ENCODE measurements at regions not wholly inside any gene's neighbourhood (a gene's known extent, or its start where the extent isn't known, plus 50 kb on each side); places are given as distances from the start of the nearest gene placed in this dataset.

GRCh38 chr15:72994534-72995177, 57.6 kb upstream of the NEO1 start:
- no peaks in the 10 kb centered on the region for H3K27me3 ChIP-seq
- no peak overlapping the region for H3K4me3 ChIP-seq
- DNase-seq (ENCODE audit: low spot score), result no peak
- no peaks in the 10 kb centered on the region for H3K36me3 ChIP-seq
- H3K9me3 ChIP-seq, result no peaks in the 10 kb centered on the region
- peaks cover 0 to 11% of the 10 kb centered on the region in 2 donors for H3K4me1 ChIP-seq
- H3K27ac ChIP-seq, result peak overlapping the region; percentile 11 to 43
- no peak for TF ChIP-seq CTCF (IDR thresholded peaks at IDR 0.05)

- peak overlapping the region; percentile 63 to 73 for H3K27ac ChIP-seq
- no peaks in the 10 kb centered on the region for H3K9me3 ChIP-seq
- TF ChIP-seq CTCF (IDR thresholded peaks at IDR 0.05), result no peak
- no peaks in the 10 kb centered on the region for H3K36me3 ChIP-seq
- H3K27me3 ChIP-seq, result no peaks in the 10 kb centered on the region
- no peak overlapping the region for H3K4me3 ChIP-seq
- H3K4me1 ChIP-seq, result peaks cover 0 to 11% of the 10 kb centered on the region in 2 donors
- no peak for DNase-seq (ENCODE audit: low spot score)
Measured at GRCh38 chr15:72992841-72993252, 59.4 kb upstream of the NEO1 start.

GRCh38 chr15:72991026-72991425, 61.2 kb upstream of the NEO1 start:
- H3K27ac ChIP-seq, result no peak overlapping the region
- no peaks in the 10 kb centered on the region for H3K9me3 ChIP-seq
- H3K27me3 ChIP-seq, result no peaks in the 10 kb centered on the region
- no peak for TF ChIP-seq CTCF (IDR thresholded peaks at IDR 0.05)
- DNase-seq (ENCODE audit: low spot score), result no peak
- H3K4me1 ChIP-seq, result peaks cover 0 to 11% of the 10 kb centered on the region in 2 donors
- no peak overlapping the region for H3K4me3 ChIP-seq
- no peaks in the 10 kb centered on the region for H3K36me3 ChIP-seq

GRCh38 chr15:72983801-72984545, 68.3 kb upstream of the NEO1 start:
- Histone ChIP-seq H3K27ac (no peak overlapping the region), H3K4me1 (no peaks in the 10 kb centered on the region)
- no peak for TF ChIP-seq CTCF (IDR thresholded peaks at IDR 0.05)

GRCh38 chr15:72982714-72983113, 69.5 kb upstream of the NEO1 start:
- Histone ChIP-seq H3K4me3 (no peak overlapping the region), H3K9me3 (no peaks in the 10 kb centered on the region), H3K27me3 (no peaks in the 10 kb centered on the region), H3K36me3 (no peaks in the 10 kb centered on the region), H3K4me1 (no peaks in the 10 kb centered on the region), H3K27ac (no peak overlapping the region)
- no peak for DNase-seq (ENCODE audit: low spot score)
- no peak for TF ChIP-seq CTCF (IDR thresholded peaks at IDR 0.05)

More at GRCh38 chr15:72983801-72984545, 68.3 kb upstream of the NEO1 start:
- Histone ChIP-seq H3K27me3 (no peaks in the 10 kb centered on the region), H3K4me3 (no peak overlapping the region), H3K36me3 (no peaks in the 10 kb centered on the region), H3K9me3 (no peaks in the 10 kb centered on the region)
- DNase-seq (ENCODE audit: low spot score), result no peak
